ENCODE measurements at regions not wholly inside any gene's neighbourhood (a gene's known extent, or its start where the extent isn't known, plus 50 kb on each side); places are given as distances from the start of the nearest gene placed in this dataset.

DNA sequence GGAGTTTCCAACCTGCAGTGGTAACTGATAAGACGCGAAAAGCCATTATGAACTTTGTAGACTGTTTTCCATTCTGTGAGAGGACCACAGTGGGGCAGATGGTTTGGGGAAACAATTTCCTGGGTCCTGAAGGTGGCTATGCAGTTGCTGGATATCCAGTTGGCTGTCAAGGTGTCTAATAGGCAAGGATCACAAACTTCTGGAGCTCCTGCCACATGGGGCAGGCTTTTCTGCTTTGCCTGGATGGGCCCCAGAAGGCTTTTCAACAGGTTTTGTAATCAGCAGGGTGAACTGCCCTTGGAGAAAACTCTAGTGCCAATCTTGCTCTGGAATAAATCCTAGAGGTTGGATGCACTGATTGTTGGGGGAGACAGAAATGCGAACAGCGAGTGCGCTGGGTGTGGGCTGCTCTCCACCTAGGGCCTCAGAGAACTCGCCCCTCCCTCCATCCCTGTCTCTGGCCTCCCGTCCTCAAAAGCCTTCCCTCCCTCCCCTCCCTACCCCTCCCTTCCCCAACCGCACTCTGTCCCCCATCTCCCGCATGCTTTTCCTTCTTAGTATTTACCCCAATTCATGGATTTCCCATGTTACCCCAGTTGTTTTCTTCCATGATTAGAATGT is 210.3 kb upstream of the USP24 start:
- H3K4me1 Mint-ChIP-seq = peaks cover 47% of the 10 kb centered on the region
- DNase-seq = no peak
- H3K9me3 Mint-ChIP-seq = peaks cover 5% of the 10 kb centered on the region
- peaks cover 12% of the 10 kb centered on the region for H3K27me3 Mint-ChIP-seq (ENCODE audit: low read depth, poor library complexity)
- TF ChIP-seq, protein P1, sequence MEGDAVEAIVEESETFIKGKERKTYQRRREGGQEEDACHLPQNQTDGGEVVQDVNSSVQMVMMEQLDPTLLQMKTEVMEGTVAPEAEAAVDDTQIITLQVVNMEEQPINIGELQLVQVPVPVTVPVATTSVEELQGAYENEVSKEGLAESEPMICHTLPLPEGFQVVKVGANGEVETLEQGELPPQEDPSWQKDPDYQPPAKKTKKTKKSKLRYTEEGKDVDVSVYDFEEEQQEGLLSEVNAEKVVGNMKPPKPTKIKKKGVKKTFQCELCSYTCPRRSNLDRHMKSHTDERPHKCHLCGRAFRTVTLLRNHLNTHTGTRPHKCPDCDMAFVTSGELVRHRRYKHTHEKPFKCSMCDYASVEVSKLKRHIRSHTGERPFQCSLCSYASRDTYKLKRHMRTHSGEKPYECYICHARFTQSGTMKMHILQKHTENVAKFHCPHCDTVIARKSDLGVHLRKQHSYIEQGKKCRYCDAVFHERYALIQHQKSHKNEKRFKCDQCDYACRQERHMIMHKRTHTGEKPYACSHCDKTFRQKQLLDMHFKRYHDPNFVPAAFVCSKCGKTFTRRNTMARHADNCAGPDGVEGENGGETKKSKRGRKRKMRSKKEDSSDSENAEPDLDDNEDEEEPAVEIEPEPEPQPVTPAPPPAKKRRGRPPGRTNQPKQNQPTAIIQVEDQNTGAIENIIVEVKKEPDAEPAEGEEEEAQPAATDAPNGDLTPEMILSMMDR (IDR thresholded peaks at IDR 0.05) = no peak
- no peaks in the 10 kb centered on the region for H3K36me3 Mint-ChIP-seq (ENCODE audit: low read depth)
- no peak overlapping the region for H3K27ac Mint-ChIP-seq
- H3K4me3 Mint-ChIP-seq = no peak overlapping the region

DNA sequence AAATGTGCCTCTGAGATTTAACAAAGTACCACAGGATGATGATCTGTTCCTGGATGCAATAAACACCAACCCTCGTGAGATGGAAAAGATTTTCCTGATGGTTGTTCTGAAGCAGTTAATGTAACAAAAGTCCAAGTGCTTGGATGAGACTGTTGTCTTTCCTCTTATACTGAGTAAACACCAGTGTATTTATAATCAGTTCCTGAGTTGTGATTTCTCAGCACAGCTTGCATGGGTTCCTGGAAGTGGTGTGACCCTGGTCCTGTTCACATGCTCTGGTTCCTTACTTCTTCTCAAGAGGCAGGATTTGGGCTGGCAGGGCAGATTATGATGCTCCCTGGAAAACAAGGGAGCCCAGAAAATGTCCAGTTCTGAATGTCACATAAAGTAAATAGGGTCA is 208.2 kb upstream of the USP24 start:
- Mint-ChIP-seq H3K4me3 (no peak overlapping the region), H3K27ac (no peak overlapping the region), H3K36me3 (ENCODE audit: low read depth) (no peaks in the 10 kb centered on the region), H3K27me3 (ENCODE audit: low read depth, poor library complexity) (peaks cover 4% of the 10 kb centered on the region), H3K9me3 (peaks cover 5% of the 10 kb centered on the region), H3K4me1 (peaks cover 30% of the 10 kb centered on the region)
- TF ChIP-seq, protein P1 (IDR thresholded peaks at IDR 0.05) = no peak
- DNase-seq = no peak

DNA sequence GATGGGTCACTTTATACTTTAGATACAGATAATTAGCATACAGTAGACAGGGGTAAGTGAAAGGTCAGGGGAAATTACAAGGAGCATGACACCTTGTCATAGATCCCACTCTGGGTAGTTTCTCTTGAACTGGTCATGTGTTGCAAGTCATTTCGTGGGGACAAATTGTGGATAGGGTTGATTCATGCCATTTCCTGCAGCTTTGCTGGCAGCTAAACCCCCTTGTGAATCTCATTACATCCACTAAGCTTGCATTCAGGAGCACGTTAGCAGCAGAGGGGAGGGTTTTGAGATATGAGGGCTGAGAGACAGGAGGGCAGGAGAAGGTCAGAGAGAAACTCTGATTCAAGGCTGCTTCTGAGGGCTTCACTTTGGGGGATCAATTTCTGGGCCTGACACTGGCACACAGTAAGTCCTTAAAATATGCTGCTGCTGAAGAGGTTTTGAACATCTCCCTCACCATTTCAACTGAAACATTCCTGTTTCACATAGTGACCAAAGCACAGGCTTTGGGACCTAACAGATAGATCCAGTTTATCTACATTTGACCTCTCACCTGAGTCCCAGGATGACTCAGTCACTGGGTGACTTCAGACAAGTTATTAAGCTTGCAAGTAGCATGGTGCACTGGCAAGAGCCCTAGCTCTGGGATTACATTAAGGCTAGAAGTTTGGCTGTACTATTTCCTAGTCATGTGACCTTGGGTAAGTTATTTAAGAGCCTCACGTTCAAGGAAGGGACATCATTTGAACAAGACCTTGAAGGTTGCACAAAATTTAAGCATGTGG is 206.0 kb upstream of the USP24 start:
- Mint-ChIP-seq H3K4me3 (no peak overlapping the region), H3K4me1 (peaks cover 18% of the 10 kb centered on the region), H3K36me3 (ENCODE audit: low read depth) (no peaks in the 10 kb centered on the region), H3K9me3 (peaks cover 5% of the 10 kb centered on the region), H3K27me3 (ENCODE audit: low read depth, poor library complexity) (peaks cover 4% of the 10 kb centered on the region), H3K27ac (no peak overlapping the region)
- DNase-seq = no peak
- TF ChIP-seq, protein P1 (IDR thresholded peaks at IDR 0.05) = no peak

DNA sequence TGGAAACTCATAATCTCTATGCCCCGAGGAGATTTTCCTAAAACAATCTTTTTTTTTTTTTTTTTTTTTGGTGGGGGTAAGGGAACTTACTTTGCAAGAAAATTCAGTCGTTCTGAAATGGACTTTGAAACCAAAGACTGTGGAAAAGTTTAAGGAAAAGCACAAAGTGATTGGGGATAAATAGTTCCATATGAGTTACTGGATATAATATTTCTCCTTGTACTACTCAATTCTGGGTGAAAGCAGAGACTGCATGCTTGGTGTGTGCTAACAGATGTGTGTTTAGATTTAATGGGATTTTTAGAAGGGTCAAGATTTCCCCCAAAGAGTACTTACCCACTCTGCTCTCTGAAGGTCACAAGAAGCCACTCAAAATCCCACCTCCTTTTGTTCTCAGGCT is 204.9 kb upstream of the USP24 start:
- Mint-ChIP-seq H3K4me1 (peaks cover 18% of the 10 kb centered on the region), H3K9me3 (peaks cover 16% of the 10 kb centered on the region), H3K4me3 (no peak overlapping the region), H3K27ac (no peak overlapping the region), H3K36me3 (ENCODE audit: low read depth) (no peaks in the 10 kb centered on the region), H3K27me3 (ENCODE audit: low read depth, poor library complexity) (peaks cover 4% of the 10 kb centered on the region)
- TF ChIP-seq, protein P1 (IDR thresholded peaks at IDR 0.05) = no peak
- no peak for DNase-seq

GRCh38 chr1:55418208-55419000 is 203.2 kb upstream of the USP24 start:
- H3K27ac Mint-ChIP-seq = no peak overlapping the region
- no peaks in the 10 kb centered on the region for H3K27me3 Mint-ChIP-seq (ENCODE audit: low read depth, poor library complexity)
- H3K9me3 Mint-ChIP-seq = peaks cover 23% of the 10 kb centered on the region
- peaks cover 15% of the 10 kb centered on the region for H3K4me1 Mint-ChIP-seq
- no peak overlapping the region for H3K4me3 Mint-ChIP-seq
- DNase-seq = no peak
- TF ChIP-seq, protein P1 (IDR thresholded peaks at IDR 0.05) = no peak
- no peaks in the 10 kb centered on the region for H3K36me3 Mint-ChIP-seq (ENCODE audit: low read depth)

All from nephron progenitor cell (in vitro differentiated cells).